Stimulated activated naive CD8-positive, alpha-beta T cell treated with anti-CD3 and anti-CD28 coated beads, Interleukin-15, amount 100 ng/mL, for 72 hours (primary cell): ENCODE measurements at regions not wholly inside any gene's neighbourhood (a gene's known extent, or its start where the extent isn't known, plus 50 kb on each side); places are given as distances from the start of the nearest gene placed in this dataset.
"Not testable (repeated sequence)": the region's sequence is repeated elsewhere in the genome, so short reads cannot be mapped to it uniquely, and the experiment has no call there.

Source experiments
- ATAC-seq: fragments of 150-1000 bp; cut with Tn5 transposase; 2 replicates; pipeline ENCODE4 v1.10.0; 2021; ENCODE audit warnings: mild to moderate bottlenecking, moderate library complexity
- DNase-seq, 2 donors: peaks; one replicate each; pipeline ENCODE4 v3.0.0; 2021 to 2022
- H3K27ac Mint-ChIP-seq, 2 donors: one replicate each; pipeline ENCODE4 v1.8.0; 2022; ENCODE audit warnings: mild to moderate bottlenecking in 2 of 2, mixed read lengths in 2 of 2, moderate library complexity in 2 of 2
- H3K27me3 Mint-ChIP-seq: one replicate; pipeline ENCODE4 v1.8.0; 2022; ENCODE audit warnings: mixed read lengths
- H3K4me1 Mint-ChIP-seq: one replicate; pipeline ENCODE4 v1.8.0; 2022; ENCODE audit warnings: mild to moderate bottlenecking, mixed read lengths
- H3K4me3 Mint-ChIP-seq, 2 donors: one replicate each; pipeline ENCODE4 v1.8.0; 2022; ENCODE audit warnings: mild to moderate bottlenecking in 2 of 2, mixed read lengths in 2 of 2, moderate library complexity in 1 of 2
- H3K9me3 Mint-ChIP-seq, 2 donors: one replicate each; pipeline ENCODE4 v1.8.0; 2022; ENCODE audit warnings: mixed read lengths in 2 of 2

DNA sequence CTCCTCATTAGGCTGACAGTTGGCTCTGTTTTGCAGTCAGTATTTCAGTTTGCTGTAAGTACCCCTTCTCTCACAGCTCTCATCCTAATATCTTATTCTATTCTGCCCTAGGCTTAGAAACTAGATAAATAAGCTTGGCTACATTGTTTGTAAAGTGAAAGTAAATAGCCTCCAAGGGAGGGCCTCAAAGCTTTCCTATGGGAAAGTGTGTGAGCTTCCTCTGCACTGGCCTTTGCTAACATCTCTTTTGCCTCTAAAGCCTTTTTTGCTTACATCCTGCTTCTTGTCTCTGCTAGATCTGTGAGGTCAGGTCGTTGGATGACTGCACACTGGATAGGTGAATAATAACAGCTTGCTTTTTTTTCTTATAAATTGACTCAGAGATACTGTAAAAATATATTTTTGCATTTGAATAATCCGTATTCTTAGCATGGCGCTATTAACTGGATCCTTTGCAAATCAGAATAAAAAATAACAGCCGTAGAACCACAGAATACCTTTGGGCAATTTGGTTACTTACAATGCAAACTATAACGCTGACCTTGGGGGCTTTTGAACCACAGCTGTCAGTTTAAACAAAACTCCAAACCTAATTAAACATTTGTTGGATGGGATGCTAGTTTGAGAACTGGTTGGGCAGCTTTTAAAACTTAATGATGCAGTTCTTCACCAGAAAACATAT, 55.1 kb downstream of the TTC6 start:
- Mint-ChIP-seq H3K27me3 (no peaks in the 10 kb centered on the region), H3K4me3 (no peak overlapping the region), H3K4me1 (no peaks in the 10 kb centered on the region), H3K9me3 (peaks cover 1 to 2% of the 10 kb centered on the region in 2 donors), H3K27ac (no peak overlapping the region)
- DNase-seq (no peak), ATAC-seq (no peak)

DNA sequence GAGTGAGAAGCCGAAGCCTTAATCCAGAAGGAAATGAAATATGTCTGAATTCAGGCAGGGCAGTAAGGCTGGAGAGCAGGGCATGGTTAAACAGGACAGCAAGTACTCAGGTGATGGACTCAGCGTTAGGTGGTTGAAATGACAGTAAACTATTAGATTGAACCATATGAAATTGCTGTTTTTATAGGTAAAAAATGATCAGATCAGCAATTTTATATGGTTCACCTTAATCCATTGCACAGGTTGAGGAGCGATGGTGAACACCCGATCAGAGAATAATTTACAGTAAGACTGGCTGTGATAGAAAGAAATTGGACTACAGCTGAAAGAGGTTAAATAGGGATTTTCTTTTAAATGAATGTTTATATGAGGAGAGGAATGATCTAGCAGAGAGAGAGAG, 56.6 kb downstream of the TTC6 start:
- no peak overlapping the region for H3K27ac Mint-ChIP-seq
- no peaks in the 10 kb centered on the region for H3K27me3 Mint-ChIP-seq
- peaks cover 5 to 10% of the 10 kb centered on the region in 2 donors for H3K9me3 Mint-ChIP-seq
- no peaks in the 10 kb centered on the region for H3K4me1 Mint-ChIP-seq
- DNase-seq = no peak
- no peak for ATAC-seq
- H3K4me3 Mint-ChIP-seq = no peak overlapping the region

DNA sequence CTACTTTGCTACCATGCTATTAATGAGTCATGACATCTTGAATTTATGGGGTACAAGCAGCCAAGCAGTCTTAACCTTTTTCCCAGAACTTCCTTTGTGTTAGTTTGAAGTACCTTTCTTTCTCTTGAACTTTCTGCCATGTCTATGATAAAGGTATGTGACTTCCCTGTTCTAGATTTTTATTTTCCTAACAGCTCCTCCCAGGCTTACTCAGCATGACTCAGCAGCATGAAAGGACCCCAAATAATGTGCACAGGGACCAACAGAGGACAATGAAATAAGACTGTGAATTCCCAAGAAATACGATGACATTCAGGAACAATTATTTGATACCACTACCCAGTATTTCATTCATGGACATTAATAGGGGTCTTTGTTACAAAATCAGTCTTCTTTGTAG, 60.0 kb downstream of the TTC6 start:
- H3K27ac Mint-ChIP-seq = no peak overlapping the region
- H3K4me3 Mint-ChIP-seq = no peak overlapping the region
- H3K4me1 Mint-ChIP-seq = no peaks in the 10 kb centered on the region
- no peak for DNase-seq
- ATAC-seq = no peak
- H3K9me3 Mint-ChIP-seq = peaks cover 5 to 10% of the 10 kb centered on the region in 2 donors
- no peaks in the 10 kb centered on the region for H3K27me3 Mint-ChIP-seq

DNA sequence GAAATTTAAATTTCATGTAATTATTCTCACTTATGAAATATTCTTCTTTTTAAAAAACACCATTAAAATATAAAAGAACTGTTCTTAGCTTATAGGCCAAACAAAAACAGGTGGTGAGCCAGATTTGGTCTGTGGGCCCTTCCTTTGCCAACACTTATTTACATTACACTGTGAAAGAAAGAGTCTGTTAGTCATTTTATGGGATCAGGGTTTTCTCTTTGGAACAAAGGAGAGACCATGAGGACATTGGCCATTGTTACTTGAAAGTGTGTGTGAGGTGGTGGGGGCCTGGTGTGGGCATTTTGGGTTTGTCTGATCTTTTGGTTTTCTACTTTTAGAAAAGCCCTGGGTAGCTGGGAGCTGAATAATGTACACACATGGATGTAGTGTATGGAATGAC, 62.7 kb downstream of the TTC6 start:
- ATAC-seq (no peak), DNase-seq (no peak)
- Mint-ChIP-seq H3K4me3 (no peak overlapping the region), H3K27me3 (no peaks in the 10 kb centered on the region), H3K27ac (no peak overlapping the region), H3K9me3 (peaks cover 5 to 10% of the 10 kb centered on the region in 2 donors), H3K4me1 (no peaks in the 10 kb centered on the region)

DNA sequence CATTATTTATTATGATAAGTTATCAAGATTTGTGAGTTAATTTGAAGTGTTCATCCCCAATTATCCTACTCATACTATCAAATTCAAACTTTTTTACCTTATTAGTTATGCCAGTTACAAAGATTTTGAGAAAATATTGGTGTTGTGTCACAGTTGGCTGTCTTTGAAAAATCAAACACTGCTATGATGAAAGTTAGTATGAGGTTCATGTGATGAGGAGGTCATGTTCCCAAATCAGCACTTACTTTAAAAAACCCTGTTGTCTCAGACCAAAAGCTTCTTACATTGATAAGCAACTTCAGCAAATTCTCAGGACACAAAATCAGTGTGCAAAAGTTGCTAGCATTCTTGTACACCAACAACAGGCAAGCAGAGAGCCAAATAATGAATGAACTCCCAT, 68.1 kb downstream of the TTC6 start:
- H3K27me3 Mint-ChIP-seq = no peaks in the 10 kb centered on the region
- no peak overlapping the region for H3K4me3 Mint-ChIP-seq
- H3K4me1 Mint-ChIP-seq = no peaks in the 10 kb centered on the region
- no peak for ATAC-seq
- no peaks in the 10 kb centered on the region for H3K9me3 Mint-ChIP-seq
- no peak for DNase-seq
- H3K27ac Mint-ChIP-seq = no peak overlapping the region

DNA sequence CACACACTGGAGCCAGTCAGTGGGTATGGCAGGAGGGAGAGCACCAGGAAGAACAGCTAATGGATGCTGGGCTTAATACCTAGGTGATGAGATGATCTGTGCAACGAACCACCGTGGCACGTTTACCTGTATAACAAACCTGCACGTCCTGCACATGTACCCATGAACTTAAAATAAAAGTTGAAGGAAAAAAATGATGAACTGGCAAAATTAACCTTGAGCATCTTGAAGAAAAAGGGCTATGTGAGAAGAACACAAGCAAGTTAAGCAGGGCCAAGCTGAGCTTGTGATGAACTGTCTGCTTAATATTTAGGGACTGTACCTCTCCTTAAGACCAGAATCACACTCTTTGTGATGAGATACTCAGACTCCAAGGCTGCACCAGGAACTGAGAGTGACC, 70.0 kb downstream of the TTC6 start:
- ATAC-seq (no peak), DNase-seq (no peak)
- H3K27ac Mint-ChIP-seq = no peak overlapping the region
- H3K9me3 Mint-ChIP-seq = peaks cover 5 to 7% of the 10 kb centered on the region in 2 donors
- H3K27me3 Mint-ChIP-seq = no peaks in the 10 kb centered on the region
- no peaks in the 10 kb centered on the region for H3K4me1 Mint-ChIP-seq
- H3K4me3 Mint-ChIP-seq = no peak overlapping the region

DNA sequence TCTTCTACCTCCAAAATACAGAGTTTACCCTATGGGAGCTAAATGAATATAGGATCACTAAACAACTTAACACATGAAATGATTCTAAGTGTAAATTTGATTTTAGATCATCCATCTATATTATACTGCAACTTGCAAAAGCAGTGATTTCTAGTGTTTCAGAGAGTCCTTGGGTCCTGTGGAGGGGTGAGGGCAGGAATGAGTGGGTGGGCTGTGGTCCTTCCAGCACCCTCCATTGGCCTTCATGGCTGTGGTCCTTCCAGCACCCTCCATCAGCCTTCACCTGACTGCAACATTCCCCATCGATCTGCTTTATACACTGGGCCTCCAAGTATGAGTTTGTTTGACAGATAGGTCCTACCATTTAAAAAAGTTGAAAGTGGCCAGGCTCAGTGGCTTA, 70.5 kb downstream of the TTC6 start:
- Mint-ChIP-seq H3K4me1 (no peaks in the 10 kb centered on the region), H3K4me3 (no peak overlapping the region), H3K9me3 (peaks cover 5 to 7% of the 10 kb centered on the region in 2 donors), H3K27me3 (no peaks in the 10 kb centered on the region), H3K27ac (no peak overlapping the region)
- DNase-seq = no peak
- no peak for ATAC-seq

DNA sequence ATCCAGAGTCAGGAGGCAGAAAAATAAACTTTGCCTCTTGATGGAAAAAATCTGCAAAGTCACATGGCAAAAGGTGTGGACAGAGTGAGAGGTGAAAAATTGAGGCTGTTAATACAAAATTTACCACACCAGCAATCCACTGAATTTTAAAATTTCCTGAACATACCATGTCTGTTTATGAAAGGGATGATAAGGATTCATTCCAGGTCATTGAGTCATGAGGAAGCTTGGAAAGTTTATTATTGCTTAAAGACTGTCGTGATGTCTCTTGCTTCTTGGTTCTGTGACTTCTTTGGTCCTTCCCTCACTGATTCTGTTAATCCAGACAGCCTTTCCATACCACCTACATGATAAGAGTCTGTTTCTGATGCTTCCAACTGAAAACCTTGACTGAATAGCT, 73.2 kb downstream of the TTC6 start:
- Mint-ChIP-seq H3K4me1 (no peaks in the 10 kb centered on the region), H3K9me3 (peaks cover 5 to 7% of the 10 kb centered on the region in 2 donors), H3K4me3 (no peak overlapping the region), H3K27ac (no peak overlapping the region), H3K27me3 (no peaks in the 10 kb centered on the region)
- ATAC-seq (no peak), DNase-seq (no peak)

DNA sequence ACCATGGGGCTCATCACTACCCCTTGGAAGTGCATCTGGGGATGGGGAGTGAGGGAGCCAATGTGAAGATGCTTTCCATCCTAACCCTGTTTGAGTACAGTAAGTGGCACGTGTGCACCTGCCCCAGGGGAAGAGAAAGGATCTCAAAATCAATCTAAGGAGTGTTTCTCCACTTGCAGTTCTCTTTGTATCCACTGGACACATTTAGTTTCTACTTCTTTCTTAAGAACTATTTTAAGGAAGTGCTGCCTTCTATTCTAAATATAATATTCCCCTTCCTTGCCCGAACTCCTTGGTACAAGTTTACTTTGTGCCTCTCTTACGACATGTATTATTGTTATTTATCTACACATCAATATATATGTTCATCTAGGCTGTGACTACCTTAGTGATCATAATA, 73.8 kb downstream of the TTC6 start:
- ATAC-seq (no peak), DNase-seq (no peak)
- H3K4me3 Mint-ChIP-seq = no peak overlapping the region
- no peaks in the 10 kb centered on the region for H3K4me1 Mint-ChIP-seq
- H3K27me3 Mint-ChIP-seq = no peaks in the 10 kb centered on the region
- H3K27ac Mint-ChIP-seq = no peak overlapping the region
- peaks cover 5 to 7% of the 10 kb centered on the region in 2 donors for H3K9me3 Mint-ChIP-seq

DNA sequence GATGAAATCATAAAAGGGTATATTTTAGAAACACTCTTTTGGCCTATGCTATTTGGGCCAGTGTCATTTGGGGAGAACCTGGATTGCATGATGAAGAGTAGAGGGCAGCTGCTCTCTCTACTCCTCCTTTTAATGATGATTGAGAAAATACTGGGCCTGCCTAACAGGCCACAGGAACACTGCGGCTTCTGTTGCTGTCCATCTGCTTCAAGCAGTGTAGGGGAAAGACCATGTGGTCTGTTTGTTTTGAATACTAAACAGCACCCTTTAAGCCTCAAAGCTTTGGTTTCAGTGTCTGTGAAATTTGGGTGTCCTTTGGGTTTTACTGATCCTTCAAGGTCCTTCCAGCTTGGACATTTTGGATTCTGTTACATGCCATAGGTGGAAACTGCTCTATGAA, 78.0 kb downstream of the TTC6 start:
- DNase-seq (no peak), ATAC-seq (no peak)
- Mint-ChIP-seq H3K9me3 (peaks cover 5 to 13% of the 10 kb centered on the region in 2 donors), H3K4me1 (no peaks in the 10 kb centered on the region), H3K27me3 (no peaks in the 10 kb centered on the region), H3K27ac (no peak overlapping the region), H3K4me3 (no peak overlapping the region)

DNA sequence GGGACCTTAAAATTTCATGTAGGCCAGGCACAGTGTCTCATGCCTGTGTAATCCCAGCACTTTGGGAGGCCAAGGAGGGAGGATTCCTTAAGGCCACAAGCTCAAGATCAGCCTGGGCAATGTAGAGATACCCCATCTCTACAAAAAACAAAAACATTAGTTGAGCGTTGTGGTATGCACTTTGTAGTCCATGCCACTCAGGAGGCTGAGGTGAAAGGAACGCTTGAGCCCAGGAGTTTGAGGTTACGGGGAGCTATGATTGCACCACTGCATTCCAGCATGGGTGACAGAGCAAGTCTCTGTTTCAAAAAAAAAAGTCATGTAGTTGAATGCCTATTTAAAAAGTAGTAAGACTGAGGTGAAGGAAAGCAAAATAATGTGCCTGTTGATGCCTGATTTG, 83.5 kb downstream of the TTC6 start:
- Mint-ChIP-seq H3K27ac (no peak overlapping the region), H3K27me3 (no peaks in the 10 kb centered on the region)
- no peak for ATAC-seq

DNA sequence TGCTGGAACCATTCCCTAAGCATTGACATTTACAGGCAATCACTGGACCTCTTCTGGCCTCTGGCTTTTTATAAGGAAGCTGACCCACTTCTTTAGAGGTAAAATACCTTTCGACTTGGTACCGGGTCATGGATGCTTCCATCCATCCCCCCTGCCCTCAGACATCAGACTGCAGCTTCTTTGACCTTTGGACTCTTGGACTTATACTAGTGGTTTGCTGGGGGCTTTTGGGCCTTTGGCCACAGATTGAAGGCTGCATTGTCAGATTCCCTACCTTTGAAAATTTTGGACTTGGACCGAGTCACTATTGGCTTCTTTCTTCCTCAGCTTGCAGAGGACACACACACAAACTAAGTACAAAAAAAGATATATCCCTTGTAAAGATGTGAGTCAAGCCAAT, 86.1 kb downstream of the TTC6 start:
- no peaks in the 10 kb centered on the region for H3K4me1 Mint-ChIP-seq
- no peak for DNase-seq
- no peak overlapping the region for H3K4me3 Mint-ChIP-seq
- ATAC-seq = no peak
- no peaks in the 10 kb centered on the region for H3K27me3 Mint-ChIP-seq
- H3K27ac Mint-ChIP-seq = no peak overlapping the region
- peaks cover 5 to 7% of the 10 kb centered on the region in 2 donors for H3K9me3 Mint-ChIP-seq

More for the DNA sequence above, 83.5 kb downstream of the TTC6 start:
- H3K4me1 Mint-ChIP-seq = no peaks in the 10 kb centered on the region
- H3K9me3 Mint-ChIP-seq = peaks cover 1 to 7% of the 10 kb centered on the region in 2 donors
- no peak overlapping the region for H3K4me3 Mint-ChIP-seq
- no peak for DNase-seq

DNA sequence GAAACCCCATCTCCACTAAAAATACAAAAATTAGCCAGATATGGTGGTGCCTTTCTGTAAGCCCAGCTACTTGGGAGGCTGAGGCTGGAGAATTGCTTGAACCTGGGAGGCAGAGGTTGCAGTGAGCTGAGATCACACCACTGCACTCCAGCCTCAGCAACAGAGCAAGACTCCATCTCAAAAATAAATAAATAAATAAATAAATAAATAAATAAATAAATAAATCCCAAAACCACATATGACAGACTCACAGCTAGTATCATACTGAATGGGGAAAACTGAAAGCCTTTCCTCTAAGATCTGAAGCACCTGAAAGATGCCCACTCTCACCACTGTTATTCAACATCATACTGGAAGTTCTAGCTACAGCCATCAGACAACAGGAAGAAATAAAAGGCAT, 97.3 kb downstream of the TTC6 start:
- H3K9me3 Mint-ChIP-seq = peaks cover 37 to 38% of the 10 kb centered on the region in 2 donors
- not testable (repeated sequence) for H3K27me3 Mint-ChIP-seq, H3K27ac Mint-ChIP-seq, H3K4me3 Mint-ChIP-seq, DNase-seq, H3K4me1 Mint-ChIP-seq, ATAC-seq

DNA sequence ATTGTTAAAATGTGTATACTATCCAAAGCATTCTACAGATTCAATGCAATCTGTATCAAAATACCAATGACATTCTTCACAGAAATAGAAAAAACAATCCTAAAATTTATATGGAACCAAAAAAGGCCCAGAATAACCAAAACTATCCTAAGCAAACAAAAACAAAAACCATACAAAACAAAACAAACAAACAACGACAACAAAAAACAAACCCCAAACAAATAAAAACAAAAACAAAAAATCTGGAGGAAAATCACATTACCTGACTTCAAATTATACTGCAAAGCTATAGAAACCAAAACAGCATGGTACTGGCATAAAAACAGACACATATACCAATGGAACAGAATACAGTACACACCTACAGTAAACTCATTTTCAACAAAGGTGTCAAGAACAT, 98.0 kb downstream of the TTC6 start:
- H3K4me1 Mint-ChIP-seq, DNase-seq, H3K27ac Mint-ChIP-seq, ATAC-seq, H3K4me3 Mint-ChIP-seq, H3K27me3 Mint-ChIP-seq: not testable (repeated sequence)
- H3K9me3 Mint-ChIP-seq = peaks cover 31 to 36% of the 10 kb centered on the region in 2 donors

DNA sequence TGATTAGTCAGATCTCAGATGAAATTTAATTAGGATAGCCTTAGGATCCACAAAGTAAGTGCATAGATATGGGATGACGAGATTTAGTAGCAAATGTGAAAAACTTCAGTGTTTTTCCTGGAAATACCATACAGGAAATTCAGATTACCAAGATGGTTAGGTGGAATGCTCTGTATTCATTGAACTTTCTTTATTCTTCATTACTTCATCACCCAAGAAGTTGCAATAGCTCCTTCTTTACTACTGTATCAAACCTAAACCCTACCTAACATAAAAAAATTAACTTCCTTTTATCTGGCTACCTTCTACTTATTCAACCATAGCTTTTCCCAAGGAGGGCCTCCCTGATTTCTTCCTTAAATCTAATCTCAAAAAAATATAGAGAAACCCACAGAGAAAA, 100.4 kb downstream of the TTC6 start:
- peaks cover 20 to 28% of the 10 kb centered on the region in 2 donors for H3K9me3 Mint-ChIP-seq
- H3K4me3 Mint-ChIP-seq = no peak overlapping the region
- no peak for DNase-seq
- ATAC-seq = no peak
- no peaks in the 10 kb centered on the region for H3K27me3 Mint-ChIP-seq
- no peaks in the 10 kb centered on the region for H3K4me1 Mint-ChIP-seq
- H3K27ac Mint-ChIP-seq = no peak overlapping the region

DNA sequence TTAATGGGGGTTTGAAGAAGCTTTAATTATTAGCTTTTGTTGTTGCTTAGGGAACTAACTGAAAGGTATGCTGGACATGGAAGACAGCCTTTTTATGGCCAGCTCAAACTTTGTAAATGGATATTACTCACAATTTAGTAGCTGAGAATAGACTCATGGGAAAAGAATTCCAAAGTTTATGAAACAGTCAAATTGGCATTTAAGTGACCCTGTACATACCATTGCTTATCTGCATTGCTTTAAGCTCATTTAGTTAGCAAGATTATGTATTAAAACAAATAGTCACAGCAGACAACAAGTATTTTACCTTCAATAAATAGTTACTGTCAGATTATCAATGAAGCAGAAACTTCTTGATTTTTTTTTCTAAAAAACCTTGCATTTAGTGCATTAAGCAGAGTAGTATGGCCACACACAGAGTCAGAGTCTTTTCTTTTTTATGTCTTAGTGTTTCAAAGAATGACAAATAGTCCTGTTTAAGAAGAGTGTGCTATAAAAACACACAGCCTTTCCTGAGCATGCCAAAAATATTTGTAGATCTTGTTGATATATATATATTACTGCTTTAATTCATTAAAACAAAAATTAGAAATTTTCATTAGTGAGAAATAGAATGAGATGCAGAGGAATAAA, 102.2 kb downstream of the TTC6 start:
- no peak overlapping the region for H3K27ac Mint-ChIP-seq
- no peak overlapping the region for H3K4me3 Mint-ChIP-seq
- DNase-seq = no peak
- H3K27me3 Mint-ChIP-seq = no peaks in the 10 kb centered on the region
- H3K9me3 Mint-ChIP-seq = peaks cover 12 to 17% of the 10 kb centered on the region in 2 donors
- no peaks in the 10 kb centered on the region for H3K4me1 Mint-ChIP-seq
- ATAC-seq = no peak
